OCI-LY3 (cell line): ENCODE measurements at regions not wholly inside any gene's neighbourhood (a gene's known extent, or its start where the extent isn't known, plus 50 kb on each side); places are given as distances from the start of the nearest gene placed in this dataset.

Experiments used
- CTCF ChIP-seq: fragments of 200-600, 300-600 bp; sonication (generic); IDR thresholded peaks from 2 replicates; pipeline ENCODE4 v1.5.1; 2014; ENCODE audit warnings: antibody characterized with exemption, low read length, low read depth
- EZH2phosphoT487 ChIP-seq: fragments of 200-600 bp; shearing (Covaris generic); IDR thresholded peaks from 2 replicates; pipeline ENCODE4 v1.6.1; 2018; ENCODE audit warnings: antibody characterized with exemption, mixed run types, low read depth

GRCh38 chr4:72858328-72858727, 211.2 kb downstream of the COX18 start:
- TF ChIP-seq CTCF (no peak), EZH2phosphoT487 (no peak)
